Right lobe of liver (tissue), 4 donors: ENCODE measurements at regions not wholly inside any gene's neighbourhood (a gene's known extent, or its start where the extent isn't known, plus 50 kb on each side); places are given as distances from the start of the nearest gene placed in this dataset.
"Not testable (repeated sequence)": the region's sequence is repeated elsewhere in the genome, so short reads cannot be mapped to it uniquely, and the experiment has no call there.

ENCODE experiments used
- CTCF ChIP-seq, 4 donors: fragments of 200-600 bp in 3 of 4; fragments of 450-650 bp in 1 of 4; IDR thresholded peaks; one replicate each; pipeline versions ENCODE4 v1.5.1 to v1.8.0; 2016 to 2022; ENCODE audit warnings: antibody characterized with exemption in 4 of 4, mild to moderate bottlenecking in 2 of 4
- POLR2A ChIP-seq: fragments of 450-650 bp; IDR thresholded peaks from one replicate; pipeline ENCODE4 v1.6.1; 2017; ENCODE audit warnings: antibody characterized with exemption, mild to moderate bottlenecking
- donor health status: DM: no; HTN: no; CAD: no.
- donor health status: DM: no; HTN: no; CAD: no.
- donor health status: DM: no; HTN: yes; CAD: no.

DNA sequence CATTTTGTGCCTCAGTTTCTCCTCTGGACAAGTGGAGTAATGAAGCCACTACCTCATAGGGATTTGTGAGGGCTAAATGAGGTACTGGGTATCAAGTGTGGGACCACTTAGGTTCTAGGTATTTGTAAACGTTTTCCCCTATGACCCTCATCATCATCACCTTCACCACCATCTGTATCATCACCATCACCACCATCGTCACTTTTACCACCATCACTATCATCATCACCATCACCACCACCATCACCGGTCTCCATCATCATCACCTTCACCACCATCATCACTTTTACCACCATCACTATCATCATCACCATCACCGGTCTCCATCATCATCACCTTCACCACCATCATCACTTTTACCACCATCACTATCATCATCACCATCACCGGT lies 94.1 kb upstream of the GSE1 start:
- TF ChIP-seq CTCF (IDR thresholded peaks at IDR 0.05); POLR2A: not testable (repeated sequence)
